Fibroblast of mammary gland (primary cell): ENCODE measurements at regions not wholly inside any gene's neighbourhood (a gene's known extent, or its start where the extent isn't known, plus 50 kb on each side); places are given as distances from the start of the nearest gene placed in this dataset.
A peak's percentile ranks its signal among the peaks of the same experiment; 100 is the strongest.
"Not testable (repeated sequence)": the region's sequence is repeated elsewhere in the genome, so short reads cannot be mapped to it uniquely, and the experiment has no call there.

ENCODE experiments used
- DNase-seq: peaks from one replicate; pipeline ENCODE4 v3.0.0-alpha.2; 2010; ENCODE audit warnings: low read depth
- H3K4me3 ChIP-seq: 2 replicates; pipeline ENCODE4 v1.5.1; 2011; ENCODE audit warnings: low read depth, mild to moderate bottlenecking, low read length, moderate library complexity; ENCODE audit not compliant: control insufficient read depth
- TF ChIP-seq, protein P1 (sequence below): conservative IDR thresholded peaks from 2 replicates; pipeline ENCODE4 v1.5.1; 2011; ENCODE audit warnings: low read depth, low read length, inconsistent platforms; ENCODE audit not compliant: control insufficient read depth, insufficient read depth

DNA sequence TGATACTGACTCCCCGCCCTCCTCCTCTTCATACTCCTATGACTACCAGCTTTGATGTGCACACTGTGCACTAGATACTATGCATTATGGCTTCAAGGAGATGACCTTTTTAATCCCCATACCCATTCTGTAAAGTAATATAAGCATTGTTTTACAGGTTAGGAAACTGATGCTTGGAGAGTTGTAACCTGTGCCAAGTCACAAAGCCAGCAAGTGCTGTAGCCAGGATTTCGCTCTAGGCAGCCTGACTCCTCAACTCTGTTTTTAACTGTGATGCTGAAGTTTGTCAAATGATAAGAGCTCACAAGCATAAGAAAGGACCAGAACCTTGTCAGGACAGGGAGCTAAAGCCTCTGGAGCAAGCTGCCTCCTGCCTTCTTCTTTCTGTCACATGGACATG, 461.3 kb downstream of the TMEM232 start:
- no peak for DNase-seq
- TF ChIP-seq, protein P1, sequence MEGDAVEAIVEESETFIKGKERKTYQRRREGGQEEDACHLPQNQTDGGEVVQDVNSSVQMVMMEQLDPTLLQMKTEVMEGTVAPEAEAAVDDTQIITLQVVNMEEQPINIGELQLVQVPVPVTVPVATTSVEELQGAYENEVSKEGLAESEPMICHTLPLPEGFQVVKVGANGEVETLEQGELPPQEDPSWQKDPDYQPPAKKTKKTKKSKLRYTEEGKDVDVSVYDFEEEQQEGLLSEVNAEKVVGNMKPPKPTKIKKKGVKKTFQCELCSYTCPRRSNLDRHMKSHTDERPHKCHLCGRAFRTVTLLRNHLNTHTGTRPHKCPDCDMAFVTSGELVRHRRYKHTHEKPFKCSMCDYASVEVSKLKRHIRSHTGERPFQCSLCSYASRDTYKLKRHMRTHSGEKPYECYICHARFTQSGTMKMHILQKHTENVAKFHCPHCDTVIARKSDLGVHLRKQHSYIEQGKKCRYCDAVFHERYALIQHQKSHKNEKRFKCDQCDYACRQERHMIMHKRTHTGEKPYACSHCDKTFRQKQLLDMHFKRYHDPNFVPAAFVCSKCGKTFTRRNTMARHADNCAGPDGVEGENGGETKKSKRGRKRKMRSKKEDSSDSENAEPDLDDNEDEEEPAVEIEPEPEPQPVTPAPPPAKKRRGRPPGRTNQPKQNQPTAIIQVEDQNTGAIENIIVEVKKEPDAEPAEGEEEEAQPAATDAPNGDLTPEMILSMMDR: no peak
- H3K4me3 ChIP-seq: no peak overlapping the region

DNA sequence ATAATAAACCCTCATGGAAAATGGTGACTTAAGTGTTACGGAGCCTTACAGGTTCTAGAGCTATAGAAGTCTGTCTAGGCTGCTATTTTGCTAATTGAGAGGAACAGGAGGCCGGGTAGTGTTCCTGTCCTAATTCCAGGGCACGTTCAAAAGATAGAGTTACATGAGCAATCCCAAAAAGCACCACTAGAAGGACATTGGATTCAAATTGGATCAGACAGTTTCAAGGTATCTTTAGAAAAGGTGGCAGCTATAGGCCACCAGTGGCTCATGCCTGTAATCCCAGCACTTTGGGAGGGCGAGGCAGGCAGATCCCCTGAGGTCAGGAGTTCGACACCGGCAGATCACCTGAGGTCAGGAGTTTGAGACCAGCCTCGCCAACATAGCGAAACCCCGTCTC, 458.8 kb downstream of the TMEM232 start:
- no peak for DNase-seq
- TF ChIP-seq, protein P1: peak; percentile 2
- no peak overlapping the region for H3K4me3 ChIP-seq

DNA sequence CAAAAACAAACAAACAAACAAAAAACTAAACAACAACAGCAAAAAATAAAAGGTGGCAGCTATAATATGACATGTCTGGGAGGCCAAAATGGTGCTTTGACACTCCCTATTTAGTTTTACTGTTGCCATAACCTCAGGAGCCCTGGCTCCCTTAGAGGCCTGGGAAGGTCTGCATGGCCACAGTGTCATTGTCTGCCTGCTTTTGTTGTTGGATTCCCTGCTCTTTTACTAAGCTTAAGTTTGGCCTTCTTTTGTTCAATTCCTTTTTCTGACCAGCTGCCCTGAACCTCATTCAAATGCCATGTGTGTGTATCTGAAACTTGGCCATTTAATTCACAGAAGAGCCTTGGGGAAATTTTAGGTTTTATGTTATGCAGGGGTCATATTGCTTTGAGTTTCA, 458.2 kb downstream of the TMEM232 start:
- TF ChIP-seq, protein P1: no peak
- no peak overlapping the region for H3K4me3 ChIP-seq
- DNase-seq: no peak

DNA sequence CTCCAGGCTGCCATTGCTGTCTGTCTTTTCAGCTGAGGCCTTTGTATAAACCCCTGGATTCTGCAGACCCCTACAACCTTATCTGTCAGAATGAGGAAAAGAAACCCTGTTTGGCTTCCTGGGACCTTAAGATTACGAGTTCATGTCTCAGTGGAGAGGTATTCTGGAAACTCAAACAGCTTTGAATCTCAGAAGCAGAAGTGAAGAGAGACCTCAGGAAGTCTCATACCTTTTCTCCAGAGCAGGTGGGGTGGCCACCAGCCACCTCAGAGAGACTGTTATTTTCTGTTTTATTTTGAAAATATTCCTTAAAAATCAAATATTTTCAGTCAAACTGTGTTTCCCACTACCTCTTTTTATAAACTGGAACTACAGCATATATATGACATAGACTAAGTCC, 457.5 kb downstream of the TMEM232 start:
- no peak for DNase-seq
- no peak overlapping the region for H3K4me3 ChIP-seq
- TF ChIP-seq, protein P1: no peak

DNA sequence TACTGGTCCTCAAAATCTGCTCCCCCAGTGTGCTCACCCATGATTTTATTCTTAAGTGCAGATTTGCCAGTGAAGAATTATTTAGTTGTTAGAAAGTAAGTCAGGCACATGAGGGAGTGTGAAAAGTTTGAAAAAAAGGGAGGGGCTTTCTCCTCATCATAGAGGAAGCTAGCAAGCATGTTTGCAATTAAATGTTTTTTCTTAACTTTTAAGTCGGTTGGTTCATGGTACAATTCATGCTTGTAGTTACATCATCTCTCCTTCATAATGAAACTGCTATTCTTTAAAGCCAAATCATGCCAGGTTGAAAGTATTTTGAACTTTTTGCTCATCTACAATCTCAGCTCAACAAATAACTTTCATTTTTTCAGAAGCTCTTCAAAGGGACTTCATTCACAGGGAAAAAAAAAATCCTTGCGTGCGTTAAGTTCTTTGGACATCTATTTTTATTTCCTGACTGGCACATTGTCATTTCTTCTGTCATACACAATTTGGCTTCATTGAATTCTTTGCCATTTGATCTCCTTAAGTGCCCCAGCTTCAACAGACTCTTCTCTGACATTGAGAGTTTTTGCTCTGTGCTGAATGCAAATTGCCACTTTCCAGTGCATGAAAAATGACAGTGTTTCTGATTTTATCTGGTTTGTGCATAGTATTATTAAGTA, 456.9 kb downstream of the TMEM232 start:
- no peak overlapping the region for H3K4me3 ChIP-seq
- TF ChIP-seq, protein P1: no peak
- no peak for DNase-seq

DNA sequence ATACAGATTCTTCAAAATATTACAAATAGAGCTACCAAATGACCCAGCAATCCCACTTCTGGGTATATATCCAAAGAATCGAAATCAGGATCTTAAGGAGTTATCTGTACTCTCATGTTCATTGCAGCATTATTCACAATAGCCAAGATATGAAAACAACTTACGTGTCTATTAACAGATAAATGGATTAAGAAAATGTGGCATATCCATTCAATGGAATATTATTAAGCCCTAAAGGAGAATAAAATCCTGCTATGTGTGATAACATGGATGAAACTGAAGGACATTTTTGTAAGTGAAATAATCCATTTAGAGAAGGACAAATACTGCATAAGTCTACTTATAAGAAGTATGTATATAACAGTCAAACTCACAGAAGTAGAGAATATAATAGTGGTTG, 450.6 kb downstream of the TMEM232 start:
- TF ChIP-seq, protein P1: no peak
- H3K4me3 ChIP-seq: no peak overlapping the region
- DNase-seq: no peak

DNA sequence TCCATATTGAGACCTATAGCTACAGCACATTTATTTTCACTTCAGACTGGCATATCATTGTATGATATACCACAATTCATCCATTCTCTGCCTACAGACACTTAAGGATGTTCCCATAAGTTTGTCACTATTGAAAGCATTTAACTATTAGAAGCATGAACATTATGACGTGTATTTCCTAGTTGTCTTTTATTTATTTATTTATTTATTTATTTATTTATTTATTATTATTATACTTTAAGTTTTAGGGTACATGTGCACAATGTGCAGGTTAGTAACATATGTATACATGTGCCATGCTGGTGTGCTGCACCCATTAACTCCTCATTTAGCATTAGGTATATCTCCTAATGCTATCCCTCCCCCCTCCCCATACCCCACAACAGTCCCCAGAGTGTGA, 448.0 kb downstream of the TMEM232 start:
- H3K4me3 ChIP-seq, DNase-seq: not testable (repeated sequence)

DNA sequence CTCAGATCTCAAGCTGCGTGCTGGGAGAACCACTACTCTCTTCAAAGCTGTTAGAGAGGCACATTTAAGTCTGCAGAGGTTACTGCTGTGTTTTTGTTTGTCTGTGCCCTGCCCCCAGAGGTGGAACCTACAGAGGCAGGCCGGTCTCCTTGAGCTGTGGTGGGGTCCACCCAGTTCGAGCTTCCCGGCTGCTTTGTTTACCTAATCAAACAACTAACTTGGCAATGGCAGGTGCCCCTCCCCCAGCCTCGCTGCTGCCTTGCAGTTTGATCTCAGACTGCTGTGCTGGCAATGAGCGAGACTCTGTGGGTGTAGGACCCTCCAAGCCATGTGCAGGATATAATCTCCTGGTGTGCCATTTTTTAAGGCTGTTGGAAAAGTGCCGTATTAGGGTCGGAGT, 442.4 kb downstream of the TMEM232 start:
- DNase-seq, H3K4me3 ChIP-seq: not testable (repeated sequence)
